OCI-M2 (cell line): ENCODE measurements at regions not wholly inside any gene's neighbourhood (a gene's known extent, or its start where the extent isn't known, plus 50 kb on each side); places are given as distances from the start of the nearest gene placed in this dataset.
A peak's percentile ranks its signal among the peaks of the same experiment; 100 is the strongest.

Source experiments
- DNase-seq: peaks from one replicate; lab custom pipeline; 2025; ENCODE audit not compliant: unreplicated experiment; lab: John Stamatoyannopoulos, UW

- DNase-seq: no peak
Measured at GRCh38 chr13:107866032-107866940, 349.1 kb downstream of the LIG4 start.

GRCh38 chr13:107865643-107866031, 349.7 kb downstream of the LIG4 start:
- no peak for DNase-seq

- DNase-seq: no peak
Measured at GRCh38 chr13:107865318-107865575, 350.1 kb downstream of the LIG4 start.

- DNase-seq: peak; percentile 17
Measured at GRCh38 chr13:107864543-107865317, 350.6 kb downstream of the LIG4 start.

GRCh38 chr13:107860284-107860683, 355.1 kb downstream of the LIG4 start:
- DNase-seq: no peak

GRCh38 chr13:107854880-107855279, 360.5 kb downstream of the LIG4 start:
- DNase-seq: no peak

GRCh38 chr13:107852072-107852471, 363.3 kb downstream of the LIG4 start:
- DNase-seq: no peak

GRCh38 chr13:107851670-107852069, 363.7 kb downstream of the LIG4 start:
- no peak for DNase-seq

- no peak for DNase-seq
Measured at GRCh38 chr13:107847406-107847805, 367.9 kb downstream of the LIG4 start.

GRCh38 chr13:107846642-107847041, 368.7 kb downstream of the LIG4 start:
- no peak for DNase-seq

- DNase-seq: no peak
Measured at GRCh38 chr13:107845911-107846310, 369.4 kb downstream of the LIG4 start.

- no peak for DNase-seq
Measured at GRCh38 chr13:107843681-107844080, 371.7 kb downstream of the LIG4 start.

GRCh38 chr13:107843281-107843680, 372.1 kb downstream of the LIG4 start:
- DNase-seq: no peak

GRCh38 chr13:107842562-107843180, 372.7 kb downstream of the LIG4 start:
- DNase-seq: no peak

GRCh38 chr13:107838588-107839161, 376.7 kb downstream of the LIG4 start:
- no peak for DNase-seq

GRCh38 chr13:107836685-107837084, 378.7 kb downstream of the LIG4 start:
- DNase-seq: no peak

- no peak for DNase-seq
Measured at GRCh38 chr13:107835339-107836018, 379.9 kb downstream of the LIG4 start.

GRCh38 chr13:107834717-107835116, 380.6 kb downstream of the LIG4 start:
- no peak for DNase-seq

GRCh38 chr13:107834281-107834680, 381.1 kb downstream of the LIG4 start:
- DNase-seq: no peak

GRCh38 chr13:107832500-107833100, 382.7 kb downstream of the LIG4 start:
- no peak for DNase-seq

GRCh38 chr13:107830804-107831203, 384.5 kb downstream of the LIG4 start:
- no peak for DNase-seq
